NCI-H2227 treated with DMSO at 0.1 percent for 48 hours (cell line): ENCODE measurements at regions not wholly inside any gene's neighbourhood (a gene's known extent, or its start where the extent isn't known, plus 50 kb on each side); places are given as distances from the start of the nearest gene placed in this dataset.

Experiments
- DNase-seq: peaks from one replicate; lab custom pipeline; 2025; lab: John Stamatoyannopoulos, UW

- DNase-seq, result no peak
Measured at GRCh38 chr6:153787341-153787606, 251.8 kb upstream of the OPRM1 start.

- no peak for DNase-seq
Measured at GRCh38 chr6:153781306-153781705, 257.7 kb upstream of the OPRM1 start.

GRCh38 chr6:153780011-153780410 is 259.0 kb upstream of the OPRM1 start:
- DNase-seq, result no peak

GRCh38 chr6:153778216-153778615 is 260.8 kb upstream of the OPRM1 start:
- no peak for DNase-seq

GRCh38 chr6:153771577-153771976 is 267.5 kb upstream of the OPRM1 start:
- no peak for DNase-seq

- no peak for DNase-seq
Measured at GRCh38 chr6:153767127-153767526, 271.9 kb upstream of the OPRM1 start.

GRCh38 chr6:153758516-153758915 is 280.5 kb upstream of the OPRM1 start:
- no peak for DNase-seq

- no peak for DNase-seq
Measured at GRCh38 chr6:153735761-153736160, 303.3 kb upstream of the OPRM1 start.

- no peak for DNase-seq
Measured at GRCh38 chr6:153729189-153729588, 309.9 kb upstream of the OPRM1 start.

- no peak for DNase-seq
Measured at GRCh38 chr6:153727885-153728284, 311.2 kb upstream of the OPRM1 start.

GRCh38 chr6:153725456-153725855 is 313.6 kb upstream of the OPRM1 start:
- no peak for DNase-seq

- DNase-seq, result no peak
Measured at GRCh38 chr6:153720732-153721131, 318.3 kb upstream of the OPRM1 start.

- no peak for DNase-seq
Measured at GRCh38 chr6:153705429-153705828, 333.6 kb upstream of the OPRM1 start.

GRCh38 chr6:153702671-153703070 is 336.4 kb upstream of the OPRM1 start:
- DNase-seq, result no peak

- DNase-seq, result no peak
Measured at GRCh38 chr6:153698637-153699036, 340.4 kb upstream of the OPRM1 start.

- no peak for DNase-seq
Measured at GRCh38 chr6:153698001-153698400, 341.0 kb upstream of the OPRM1 start.

GRCh38 chr6:153677522-153677921 is 361.5 kb upstream of the OPRM1 start:
- DNase-seq, result no peak

- DNase-seq, result no peak
Measured at GRCh38 chr6:153673750-153674149, 365.3 kb upstream of the OPRM1 start.

- no peak for DNase-seq
Measured at GRCh38 chr6:153673225-153673624, 365.8 kb upstream of the OPRM1 start.

- no peak for DNase-seq
Measured at GRCh38 chr6:153670403-153671026, 368.5 kb upstream of the OPRM1 start.

- DNase-seq, result no peak
Measured at GRCh38 chr6:153668758-153669157, 370.3 kb upstream of the OPRM1 start.

GRCh38 chr6:153662982-153663381 is 376.1 kb upstream of the OPRM1 start:
- DNase-seq, result no peak

GRCh38 chr6:153645326-153645725 is 393.7 kb upstream of the OPRM1 start:
- DNase-seq, result no peak

GRCh38 chr6:153644000-153644399 is 395.0 kb upstream of the OPRM1 start:
- no peak for DNase-seq

- no peak for DNase-seq
Measured at GRCh38 chr6:153634416-153634815, 404.6 kb upstream of the OPRM1 start.
